ENCODE measurements at regions not wholly inside any gene's neighbourhood (a gene's known extent, or its start where the extent isn't known, plus 50 kb on each side); places are given as distances from the start of the nearest gene placed in this dataset.

DNA sequence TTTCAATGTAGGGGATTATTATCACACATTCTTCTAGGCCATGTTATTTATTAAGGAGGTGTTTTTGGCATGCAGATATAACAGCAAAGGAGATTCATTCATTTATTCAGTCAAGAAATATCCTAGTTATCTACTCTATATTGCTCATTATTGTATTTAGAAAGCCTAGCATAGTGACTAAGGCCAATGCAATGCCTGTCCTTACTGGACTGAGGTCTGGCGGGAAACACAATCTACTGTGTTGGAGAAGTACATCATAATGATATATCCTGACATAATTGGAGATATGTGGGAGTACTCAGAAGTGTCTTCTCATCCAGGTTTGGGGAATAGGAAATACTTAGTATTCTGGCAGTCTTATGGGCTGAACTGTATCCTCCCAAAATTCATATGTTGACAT, 421.5 kb upstream of the USP24 start:
- DNase-seq, result no peak

DNA sequence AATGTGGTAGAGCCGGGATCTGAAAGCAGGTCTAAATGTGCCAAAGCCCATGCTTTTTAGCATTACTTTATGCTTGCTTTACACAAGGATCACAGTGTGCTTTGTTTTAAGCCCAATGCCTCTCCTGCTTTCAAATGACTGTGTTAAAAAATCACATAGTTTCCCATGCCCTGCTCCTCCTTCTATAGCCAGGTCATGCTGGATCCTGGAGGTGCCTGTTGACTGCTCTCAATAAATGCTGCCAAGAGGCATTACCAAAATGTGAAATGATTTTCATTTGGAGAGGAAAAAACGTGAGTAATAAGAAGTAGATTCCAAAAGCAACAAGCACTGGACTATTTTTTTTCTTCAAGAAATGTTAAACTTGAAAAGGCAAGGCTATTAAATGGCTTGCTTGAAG, 420.7 kb upstream of the USP24 start:
- no peak for DNase-seq

- no peak for DNase-seq
Measured at GRCh38 chr1:55634516-55634915, 419.4 kb upstream of the USP24 start.

DNA sequence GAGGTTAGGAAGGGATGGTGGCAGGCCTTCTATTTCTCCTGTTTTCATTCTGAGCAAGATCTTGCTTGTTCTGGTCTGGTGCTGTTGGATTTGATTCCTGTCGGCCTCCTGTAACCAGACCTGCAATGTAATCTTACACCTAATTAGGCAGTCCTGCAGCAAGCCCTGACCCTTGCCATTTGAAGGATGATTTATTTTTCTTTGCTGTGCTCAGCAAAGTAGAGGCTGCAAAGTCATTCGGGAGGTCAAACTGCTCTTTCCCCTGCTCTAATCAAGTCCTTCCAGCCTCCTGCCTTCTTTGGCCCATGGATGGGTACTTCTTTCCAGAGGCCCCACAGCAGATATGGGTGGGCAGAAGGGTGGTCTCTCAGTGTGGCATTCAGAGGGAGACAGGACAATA, 417.7 kb upstream of the USP24 start:
- DNase-seq, result no peak

DNA sequence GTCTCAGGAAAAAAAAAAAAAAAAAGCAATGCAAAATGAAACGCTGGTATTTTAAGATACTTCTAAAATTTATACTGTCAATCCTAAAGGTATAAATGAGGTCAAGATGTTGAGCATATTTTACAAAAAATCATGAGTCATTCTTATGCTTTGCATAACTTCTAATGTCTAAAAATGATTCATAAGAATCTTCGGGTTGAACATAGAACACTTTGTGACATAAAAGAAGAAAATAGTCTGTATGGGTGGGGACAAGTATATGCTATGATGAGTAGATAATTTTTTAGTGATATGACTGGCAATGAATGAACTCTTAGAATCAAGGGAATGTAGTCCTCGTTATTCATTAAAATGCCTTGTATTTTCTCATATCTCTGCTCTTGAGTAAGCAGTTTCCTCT, 416.9 kb upstream of the USP24 start:
- no peak for DNase-seq

DNA sequence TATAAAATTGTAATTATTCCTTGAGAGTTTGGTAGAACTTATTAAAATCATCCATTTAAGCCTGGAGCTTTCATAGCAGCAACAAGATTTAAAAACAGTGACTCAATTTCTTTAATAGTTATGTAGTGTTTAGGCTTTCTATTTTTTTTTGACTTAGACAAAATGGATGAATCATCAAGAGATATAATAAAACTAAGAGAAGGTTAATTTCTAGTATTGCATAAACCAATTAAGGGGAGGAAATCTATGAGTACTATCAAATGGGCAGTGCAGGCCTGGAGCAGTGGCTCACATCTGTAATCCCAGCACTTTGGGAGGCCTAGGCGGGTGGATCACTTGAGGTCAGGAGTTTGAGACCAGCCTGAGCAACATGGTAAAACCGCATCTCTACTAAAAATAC, 416.3 kb upstream of the USP24 start:
- no peak for DNase-seq

- DNase-seq, result no peak
Measured at GRCh38 chr1:55626326-55626725, 411.2 kb upstream of the USP24 start.

- DNase-seq, result no peak
Measured at GRCh38 chr1:55624766-55625165, 409.6 kb upstream of the USP24 start.

GRCh38 chr1:55623311-55623710, 408.1 kb upstream of the USP24 start:
- peak; percentile 44 for DNase-seq

- no peak for DNase-seq
Measured at GRCh38 chr1:55622074-55622473, 406.9 kb upstream of the USP24 start.

DNA sequence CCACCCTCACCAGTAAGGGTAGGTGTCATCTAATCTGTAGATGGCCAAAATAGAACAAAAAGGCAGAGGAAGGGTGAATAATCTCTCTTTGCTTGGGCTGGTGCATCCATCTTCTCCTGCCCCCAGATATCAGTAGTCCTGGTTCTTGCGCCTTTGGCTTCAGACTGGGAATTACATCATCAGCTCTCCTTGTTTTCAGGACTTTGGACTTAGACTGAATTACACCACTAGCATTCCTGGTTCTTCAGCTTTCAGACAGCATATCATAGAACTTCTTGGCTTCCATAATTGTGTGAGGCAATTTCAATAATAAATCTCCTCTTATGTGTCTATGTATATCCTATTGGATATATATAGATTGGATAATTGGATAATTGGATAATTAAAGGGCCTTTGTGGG, 403.0 kb upstream of the USP24 start:
- no peak for DNase-seq

DNA sequence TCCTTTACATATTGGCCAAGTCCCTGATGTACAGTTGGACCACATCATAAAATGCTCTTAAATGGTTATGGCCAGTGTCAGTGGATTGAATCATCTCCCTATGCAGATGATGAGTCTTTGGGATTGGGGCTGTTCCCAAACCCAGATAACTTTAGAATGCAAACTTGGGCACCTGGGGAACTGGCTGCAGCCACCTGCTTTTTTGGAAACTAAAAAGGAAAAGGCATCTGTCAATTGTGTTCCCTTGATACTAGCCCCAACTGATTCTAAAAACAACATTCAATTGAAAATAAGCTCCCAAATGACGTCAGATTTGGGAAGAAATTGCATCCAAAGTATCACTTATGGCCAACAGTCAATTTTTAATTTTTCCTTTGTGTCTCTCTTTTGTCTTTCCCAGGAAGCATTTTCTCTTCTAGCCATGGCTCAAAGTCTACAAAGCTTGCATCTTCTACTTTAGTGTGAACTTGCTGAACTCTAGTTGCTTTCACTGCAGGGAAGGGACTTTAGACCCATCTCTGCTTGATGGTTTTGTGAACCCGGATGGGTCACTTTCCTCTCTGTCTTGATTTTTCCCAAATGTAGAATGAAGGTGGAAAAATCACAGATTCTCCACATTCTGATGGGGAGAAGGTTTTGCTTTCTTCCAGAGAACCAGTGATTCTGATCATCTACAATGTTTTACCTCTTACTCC, 402.3 kb upstream of the USP24 start:
- DNase-seq, result peak; percentile 70

GRCh38 chr1:55612988-55613387, 397.8 kb upstream of the USP24 start:
- no peak for DNase-seq

- DNase-seq, result no peak
Measured at GRCh38 chr1:55611123-55611522, 396.0 kb upstream of the USP24 start.

GRCh38 chr1:55610203-55610602, 395.0 kb upstream of the USP24 start:
- DNase-seq, result no peak

DNA sequence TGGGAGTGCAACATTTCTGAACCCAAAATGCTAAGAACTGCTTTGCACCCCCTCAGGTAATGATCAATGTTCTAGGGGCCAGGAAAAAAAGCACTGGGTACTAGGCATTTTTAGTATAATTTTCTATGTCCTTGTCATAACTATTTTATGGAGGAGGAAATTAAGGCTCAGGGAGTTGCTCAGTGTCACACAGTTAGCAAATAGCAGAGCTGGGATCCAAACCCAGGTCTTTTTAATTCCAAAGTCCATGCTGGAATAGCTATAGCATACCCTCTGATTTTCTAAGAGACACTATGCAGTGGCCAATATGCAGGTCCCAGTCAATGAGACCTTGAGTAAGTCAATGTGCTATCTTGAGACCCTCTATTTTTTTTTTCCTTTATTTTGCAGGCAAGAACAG, 394.5 kb upstream of the USP24 start:
- DNase-seq, result no peak

DNA sequence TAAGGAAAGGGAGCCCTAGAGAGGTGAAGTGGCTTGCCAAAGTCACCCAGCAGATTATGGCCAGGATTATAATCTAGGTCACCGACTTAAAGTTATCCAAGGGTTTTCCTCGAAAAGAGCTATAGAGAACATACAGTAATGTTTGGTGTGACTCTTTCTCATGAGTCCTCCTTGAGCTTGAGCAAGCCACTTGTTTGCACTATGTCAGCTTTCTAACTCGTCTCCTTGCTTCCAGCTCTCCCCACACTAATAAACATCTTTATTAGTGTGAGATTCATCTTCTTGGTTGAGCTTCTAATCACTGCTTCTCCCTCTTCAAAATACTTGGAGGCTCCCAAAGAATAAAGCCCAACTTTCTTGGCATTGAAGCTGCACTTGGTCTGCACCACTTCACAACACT, 390.0 kb upstream of the USP24 start:
- DNase-seq, result no peak

DNA sequence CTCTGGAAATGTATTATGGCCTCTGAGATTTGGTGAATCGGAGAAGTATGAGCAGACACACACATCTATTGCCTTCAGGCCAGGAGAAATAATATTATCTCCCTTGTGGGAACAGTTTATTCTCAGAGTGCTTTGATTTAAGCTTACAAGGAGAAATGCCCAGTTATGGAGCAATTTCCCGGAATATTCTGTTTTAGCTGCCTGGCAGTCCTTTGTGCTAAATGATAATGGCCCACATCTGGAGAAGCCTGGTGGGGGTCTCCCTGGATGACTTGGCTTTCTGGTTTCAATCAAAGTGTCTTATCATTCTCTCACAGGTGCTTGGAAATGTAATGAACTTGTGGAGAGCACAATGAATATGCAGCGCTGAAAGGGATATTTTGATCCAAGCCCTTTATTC, 389.6 kb upstream of the USP24 start:
- DNase-seq, result no peak

DNA sequence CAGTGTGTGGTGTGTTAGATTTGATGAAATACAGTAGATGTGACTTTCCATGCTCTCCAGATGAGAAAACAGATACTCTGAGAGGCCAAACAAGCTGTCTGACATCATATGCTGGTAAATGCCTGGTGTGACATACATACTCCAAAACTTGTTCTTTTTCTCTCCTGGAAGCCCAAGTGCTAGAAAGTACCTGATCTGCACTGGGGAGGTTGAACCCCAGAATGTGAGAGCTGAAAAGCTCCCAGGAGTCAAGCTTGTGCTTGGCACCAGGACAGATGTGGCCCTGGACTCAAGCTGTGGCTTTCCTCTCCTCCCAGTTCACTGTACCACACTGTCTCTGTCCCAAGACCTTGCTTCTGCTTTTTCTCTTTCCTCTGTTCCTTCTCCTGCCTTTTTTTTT, 389.0 kb upstream of the USP24 start:
- no peak for DNase-seq

- DNase-seq, result no peak
Measured at GRCh38 chr1:55600242-55600641, 385.1 kb upstream of the USP24 start.

- no peak for DNase-seq
Measured at GRCh38 chr1:55597910-55598309, 382.7 kb upstream of the USP24 start.

GRCh38 chr1:55594701-55595100, 379.5 kb upstream of the USP24 start:
- no peak for DNase-seq

DNA sequence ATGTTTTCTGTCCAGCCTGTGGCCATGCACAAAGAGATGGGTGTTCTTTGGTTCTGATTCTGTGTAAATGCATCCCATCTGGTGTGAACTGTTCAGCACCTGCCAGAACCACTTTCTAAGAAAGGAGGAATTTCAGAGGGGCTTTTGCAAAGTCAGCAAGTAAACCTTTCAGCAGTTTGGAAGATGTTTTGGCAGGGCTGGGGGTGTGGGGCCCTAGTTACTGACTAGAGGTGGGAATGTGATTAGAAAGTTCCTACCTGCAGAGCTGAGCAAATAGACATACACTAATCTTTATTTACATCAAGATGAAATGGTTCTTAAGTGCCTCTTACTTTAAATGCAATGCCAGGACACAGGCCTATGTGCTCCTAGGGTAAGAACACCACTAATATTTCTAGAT, 378.1 kb upstream of the USP24 start:
- DNase-seq, result no peak

- no peak for DNase-seq
Measured at GRCh38 chr1:55592122-55592521, 377.0 kb upstream of the USP24 start.

- no peak for DNase-seq
Measured at GRCh38 chr1:55589671-55590297, 374.6 kb upstream of the USP24 start.
